ENCODE measurements at regions not wholly inside any gene's neighbourhood (a gene's known extent, or its start where the extent isn't known, plus 50 kb on each side); places are given as distances from the start of the nearest gene placed in this dataset.
"Not testable (repeated sequence)": the region's sequence is repeated elsewhere in the genome, so short reads cannot be mapped to it uniquely, and the experiment has no call there.

DNA sequence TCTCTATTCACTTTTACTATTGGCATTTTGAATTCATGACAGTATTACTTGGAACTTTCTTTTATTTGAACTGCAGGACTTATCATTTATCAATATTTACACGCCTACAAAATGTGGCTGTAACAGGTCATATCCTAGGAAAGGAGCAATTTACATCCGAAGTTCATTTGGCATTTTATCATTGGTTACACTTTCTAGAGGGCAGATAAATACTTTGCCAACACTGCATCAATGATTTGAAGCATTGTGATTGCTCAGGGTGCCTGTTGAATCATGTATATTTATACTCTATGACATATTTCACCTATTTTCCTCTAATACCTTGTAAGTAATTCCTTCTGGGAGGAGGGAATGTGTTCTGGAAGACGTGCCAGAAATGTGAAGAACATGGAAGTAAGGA lies 136.7 kb downstream of the MID1IP1 start:
- intact Hi-C loops (cut with micrococcal nuclease), result no loop called here

- intact Hi-C loops (cut with micrococcal nuclease), result no loop called here
Observed at GRCh38 chrX:38939067-38939466, 137.8 kb downstream of the MID1IP1 start.

GRCh38 chrX:38940547-38940946 lies 139.3 kb downstream of the MID1IP1 start:
- intact Hi-C loops (cut with micrococcal nuclease), result no loop called here

DNA sequence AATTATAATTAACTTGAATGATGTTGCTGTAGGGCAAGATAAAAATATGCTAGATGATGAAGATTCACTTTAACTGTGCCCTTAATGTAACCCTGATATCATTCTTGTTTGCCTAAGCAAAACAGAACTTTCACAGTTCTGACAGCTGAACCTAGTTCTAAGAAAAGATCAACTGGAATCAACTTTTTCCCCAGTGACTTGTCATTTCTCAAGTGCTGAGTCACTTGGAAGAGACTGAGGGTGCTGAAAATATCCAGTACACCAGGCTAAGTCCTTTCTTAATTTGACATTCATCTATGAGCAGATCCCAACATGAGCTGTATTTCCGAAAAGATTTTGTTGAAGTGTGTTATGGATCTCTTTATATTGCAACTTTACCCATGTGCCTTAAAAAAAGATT lies 140.4 kb downstream of the MID1IP1 start:
- intact Hi-C loops (cut with micrococcal nuclease), result no loop called here

GRCh38 chrX:38943120-38943519 lies 141.9 kb downstream of the MID1IP1 start:
- intact Hi-C loops (cut with micrococcal nuclease), result no loop called here

DNA sequence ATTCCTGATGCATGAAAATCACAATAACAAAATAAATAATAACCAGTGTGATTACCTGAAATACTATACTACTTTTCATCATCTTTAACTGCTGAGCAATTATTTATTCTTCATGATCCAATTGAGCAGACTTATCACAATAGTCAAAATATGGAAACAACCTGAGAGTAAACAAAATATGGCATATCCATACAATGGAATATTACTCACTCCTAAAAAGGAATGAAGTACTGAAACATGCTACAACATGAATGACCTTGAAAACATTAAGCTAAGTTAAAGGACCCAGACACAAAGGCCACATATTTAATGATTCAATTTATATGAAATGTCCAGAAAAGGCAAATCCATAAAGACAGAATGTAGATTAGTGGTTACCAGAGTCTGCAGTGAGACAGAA lies 146.8 kb downstream of the MID1IP1 start:
- intact Hi-C loops (cut with micrococcal nuclease), result no loop called here

- intact Hi-C loops (cut with micrococcal nuclease), result no loop called here
Observed at GRCh38 chrX:38954520-38954919, 153.3 kb downstream of the MID1IP1 start.

DNA sequence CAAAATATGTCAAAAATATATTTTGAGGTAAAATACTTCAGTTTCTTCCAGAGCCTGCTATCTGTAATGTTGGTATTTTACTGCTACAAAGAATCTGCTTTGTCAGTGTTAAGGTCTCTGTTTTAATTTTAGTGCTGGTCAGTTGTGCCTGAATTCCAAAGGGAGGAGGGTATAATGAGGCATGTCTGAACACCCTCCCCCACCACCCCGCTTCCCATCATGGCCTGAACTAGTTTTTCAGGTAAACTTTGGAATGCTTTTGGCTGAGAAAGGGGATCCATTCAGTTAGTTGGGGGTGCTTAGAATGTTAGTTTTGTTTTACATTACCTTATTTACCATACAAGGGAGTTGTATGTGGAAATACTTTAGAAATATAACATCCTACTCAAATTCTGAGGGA lies 158.5 kb downstream of the MID1IP1 start:
- intact Hi-C loops (cut with micrococcal nuclease), result no loop called here

DNA sequence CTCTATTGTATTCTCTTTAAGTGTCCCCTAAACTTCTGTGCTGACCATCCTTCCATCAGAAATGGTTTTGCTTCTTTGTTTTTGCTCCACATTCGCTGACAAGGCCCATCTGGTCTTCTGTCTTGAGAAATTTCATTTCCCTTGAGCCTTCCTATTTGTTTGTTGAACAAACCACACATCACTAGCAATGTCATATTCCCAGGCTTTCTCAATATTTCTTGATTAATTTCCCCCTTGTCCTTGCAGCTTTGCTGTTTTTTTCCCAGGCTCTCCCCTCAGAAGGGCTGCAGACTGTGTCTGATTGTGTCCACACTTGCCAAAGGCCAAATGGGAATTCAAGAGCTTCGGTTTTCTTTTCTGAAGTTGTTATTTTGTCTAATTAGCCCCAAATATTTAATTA lies 158.9 kb downstream of the MID1IP1 start:
- intact Hi-C loops (cut with micrococcal nuclease), result no loop called here

- intact Hi-C loops (cut with micrococcal nuclease), result no loop called here
Observed at GRCh38 chrX:38961936-38962335, 160.7 kb downstream of the MID1IP1 start.

DNA sequence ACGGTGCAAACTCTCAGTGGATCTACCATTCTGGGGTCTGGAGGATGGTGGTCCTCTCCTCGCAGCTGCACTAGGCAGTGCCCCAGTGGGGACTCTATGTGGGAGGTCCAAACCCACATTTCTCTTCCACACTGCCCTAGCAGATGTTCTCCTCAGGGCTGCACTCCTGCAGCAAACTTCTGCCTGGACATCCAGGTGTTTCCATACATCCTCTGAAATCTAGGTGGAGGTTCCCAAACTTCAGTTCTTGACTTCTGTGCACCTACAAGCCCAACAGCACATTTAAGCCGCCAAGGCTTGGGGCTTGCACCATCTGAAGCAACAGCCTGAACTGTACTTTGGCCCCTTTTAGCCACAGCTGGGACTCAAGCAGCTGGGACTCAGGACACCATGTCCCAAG lies 162.0 kb downstream of the MID1IP1 start:
- intact Hi-C loops (cut with micrococcal nuclease), result not testable (repeated sequence)

DNA sequence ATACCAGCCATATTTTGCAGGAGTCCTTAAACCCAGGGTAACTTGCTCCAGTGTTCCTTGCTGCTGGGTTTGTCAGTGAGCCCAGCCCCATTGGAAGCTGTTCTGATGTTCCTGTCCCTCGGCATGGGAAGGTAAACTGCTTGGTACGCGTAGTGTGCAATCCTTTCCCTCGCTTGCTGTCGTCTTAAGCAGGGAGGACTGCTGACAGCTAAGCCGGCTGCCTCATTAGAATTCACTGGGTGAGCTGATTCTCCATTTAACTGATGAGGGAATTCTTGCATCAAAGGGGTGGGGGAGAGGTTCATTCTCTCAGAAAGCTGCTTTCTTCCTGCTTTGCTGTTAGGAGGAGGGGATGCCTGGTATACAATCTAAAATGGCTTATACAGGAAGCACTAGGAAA lies 164.6 kb downstream of the MID1IP1 start:
- intact Hi-C loops (cut with micrococcal nuclease), result no loop called here

DNA sequence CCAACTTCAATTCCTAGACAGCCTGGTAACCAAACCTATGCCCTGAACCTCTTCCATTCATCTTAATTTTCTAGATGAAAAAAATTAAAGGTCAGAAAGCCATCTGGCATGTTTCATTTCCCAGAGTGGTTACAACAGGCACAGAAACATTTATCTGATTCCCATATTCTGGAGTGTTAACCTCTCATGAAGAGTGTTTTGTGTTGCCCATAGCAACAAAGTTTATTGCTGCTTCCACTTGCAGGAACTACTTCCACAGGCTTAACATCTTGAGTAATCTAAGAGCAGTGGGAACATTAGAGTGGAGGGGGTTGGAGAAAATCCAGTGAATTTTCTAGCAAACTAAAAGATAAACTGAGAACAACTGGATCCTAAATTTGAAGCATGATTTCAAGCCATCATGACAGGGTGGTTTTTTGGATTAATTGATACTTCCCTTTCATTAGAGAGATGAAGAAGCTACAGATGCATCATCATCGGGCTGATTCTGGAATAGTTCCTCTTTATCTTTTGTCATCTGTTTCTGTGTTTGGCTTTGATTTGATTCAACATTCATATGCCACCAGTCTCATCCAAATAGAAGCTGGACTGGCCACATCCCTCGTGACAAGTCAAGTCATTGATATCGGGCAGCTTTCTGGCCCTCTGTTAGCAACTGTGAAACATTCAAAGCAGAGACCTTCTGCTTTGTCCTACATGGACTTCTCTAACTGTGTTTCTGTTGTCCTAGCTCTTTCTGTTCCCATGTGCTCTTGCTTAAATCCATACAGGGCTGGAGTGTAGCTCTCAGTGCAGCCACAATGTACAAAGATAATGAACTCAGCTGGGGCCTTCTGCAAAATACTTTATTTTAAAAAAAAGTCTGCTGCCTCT lies 167.3 kb downstream of the MID1IP1 start:
- intact Hi-C loops (cut with micrococcal nuclease), result no loop called here

DNA sequence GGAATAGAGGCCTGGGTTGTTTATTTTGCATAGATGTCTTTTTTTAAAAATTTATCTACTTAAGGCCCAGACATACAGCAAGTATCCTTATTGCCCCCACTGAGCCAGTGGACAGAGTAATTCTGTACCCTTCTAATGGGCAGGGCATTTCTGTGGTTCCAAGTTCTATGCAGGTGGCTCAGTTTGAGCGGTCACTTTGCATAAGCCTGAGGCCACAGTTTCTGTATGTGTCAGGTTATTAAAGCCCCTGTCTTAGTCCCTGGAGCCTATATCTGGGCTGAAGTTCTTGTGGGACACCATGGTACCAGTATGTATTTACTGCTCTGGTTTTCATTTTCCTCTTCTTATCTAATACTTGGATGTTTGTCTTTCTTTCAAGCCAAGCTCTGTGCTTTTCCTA lies 168.8 kb downstream of the MID1IP1 start:
- intact Hi-C loops (cut with micrococcal nuclease), result no loop called here

DNA sequence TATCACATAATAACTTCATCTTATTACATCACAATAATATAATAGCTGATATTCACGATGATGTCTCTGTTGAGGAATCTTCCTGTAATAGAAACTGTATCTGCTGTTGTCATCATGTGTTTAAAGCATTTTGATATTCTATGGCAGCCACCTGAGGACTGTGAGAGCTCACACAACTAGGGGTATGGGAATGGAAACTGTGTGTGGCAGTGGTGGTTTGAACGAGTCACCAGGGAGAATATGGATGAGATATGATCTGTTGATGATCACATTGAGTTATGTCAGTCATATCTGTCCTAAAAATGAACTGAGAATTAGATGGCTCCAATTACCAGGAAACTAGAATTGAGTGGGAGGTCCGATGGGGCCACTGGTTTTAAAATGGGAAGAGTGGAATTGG lies 169.6 kb downstream of the MID1IP1 start:
- intact Hi-C loops (cut with micrococcal nuclease), result no loop called here

DNA sequence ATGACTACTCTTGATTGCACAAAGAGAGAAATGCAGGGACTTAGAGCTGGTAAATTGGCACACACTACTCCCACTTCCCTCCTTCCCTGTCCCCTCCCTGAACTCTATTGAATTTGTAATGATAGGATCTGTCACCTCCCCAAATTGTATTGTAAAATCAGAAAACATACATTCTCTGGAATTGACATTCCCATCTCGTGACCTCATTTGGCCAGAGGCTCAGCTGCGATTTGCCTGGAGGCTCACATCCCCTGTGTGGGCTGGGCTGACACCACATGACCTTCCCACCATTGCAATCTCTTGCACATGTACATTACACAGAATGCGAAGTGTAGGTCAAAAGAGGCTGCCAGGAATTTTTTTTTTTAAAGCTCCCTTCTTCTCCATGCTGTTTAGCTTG lies 172.1 kb downstream of the MID1IP1 start:
- intact Hi-C loops (cut with micrococcal nuclease), result no loop called here

- intact Hi-C loops (cut with micrococcal nuclease), result no loop called here
Observed at GRCh38 chrX:38974542-38974941, 173.3 kb downstream of the MID1IP1 start.

DNA sequence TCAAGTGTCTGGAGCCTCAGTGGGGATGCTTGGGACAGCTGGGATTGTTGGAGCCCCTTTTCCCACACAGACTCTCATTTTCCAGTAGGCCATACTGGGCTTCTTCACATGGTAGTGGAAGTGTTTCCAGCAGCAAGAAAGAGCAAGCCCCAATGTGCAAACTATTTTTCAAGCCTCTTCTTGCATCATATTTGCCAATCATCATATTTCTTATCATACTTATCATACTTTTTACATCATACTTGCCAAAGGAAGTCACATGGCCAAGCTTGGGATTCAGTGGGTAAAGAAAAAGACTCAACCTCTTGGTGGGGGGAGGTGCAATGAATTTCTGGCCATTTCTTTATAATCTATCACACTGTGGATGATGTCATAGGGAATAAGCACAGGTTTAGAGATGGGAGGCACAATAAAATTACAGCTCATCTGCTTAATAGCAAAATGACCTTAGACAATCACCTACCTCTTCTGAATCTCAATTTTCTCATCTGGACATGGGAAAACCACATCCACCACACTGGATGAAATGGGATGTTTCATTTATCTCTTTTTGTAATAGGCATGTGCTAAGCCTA lies 174.2 kb downstream of the MID1IP1 start:
- intact Hi-C loops (cut with micrococcal nuclease), result no loop called here

- intact Hi-C loops (cut with micrococcal nuclease), result no loop called here
Observed at GRCh38 chrX:38982370-38982769, 181.1 kb downstream of the MID1IP1 start.

GRCh38 chrX:38982843-38983242 lies 181.6 kb downstream of the MID1IP1 start:
- intact Hi-C loops (cut with micrococcal nuclease), result no loop called here

DNA sequence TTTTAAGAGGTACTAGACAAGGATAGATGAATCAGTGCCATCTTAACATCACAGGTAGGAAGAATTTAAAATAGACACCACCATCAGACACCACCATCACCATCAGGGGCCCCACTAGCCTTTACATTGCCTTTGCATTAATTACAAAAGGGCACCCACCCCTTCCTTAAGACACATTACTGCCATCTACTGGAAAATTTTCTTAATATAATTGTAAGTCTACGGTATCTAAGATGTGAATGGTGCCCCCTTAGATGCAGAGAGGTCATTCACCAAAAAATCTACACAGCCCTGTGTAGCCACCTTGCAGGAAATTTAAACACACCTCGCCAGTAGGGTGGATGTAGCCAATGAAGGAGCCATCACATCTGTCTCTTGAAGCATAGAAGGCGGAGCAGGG lies 184.1 kb downstream of the MID1IP1 start:
- intact Hi-C loops (cut with micrococcal nuclease), result loop anchor here (1.0 to 2.0 kb wide), 2 partner anchors 217 to 231 kb away; no protein-coding TSS in a partner anchor

GRCh38 chrX:38985945-38986344 lies 184.7 kb downstream of the MID1IP1 start:
- intact Hi-C loops (cut with micrococcal nuclease), result loop anchor here (1.0 to 2.0 kb wide), 2 partner anchors 218 to 231 kb away; no protein-coding TSS in a partner anchor

- intact Hi-C loops (cut with micrococcal nuclease), result no loop called here
Observed at GRCh38 chrX:38986586-38986985, 185.3 kb downstream of the MID1IP1 start.
